ENCODE measurements at regions not wholly inside any gene's neighbourhood (a gene's known extent, or its start where the extent isn't known, plus 50 kb on each side); places are given as distances from the start of the nearest gene placed in this dataset.

GRCh38 chr20:48392407-48393310 lies 435.1 kb downstream of the PREX1 start:
- no peak for TF ChIP-seq POLR2A (IDR thresholded peaks at IDR 0.05)
- TF ChIP-seq CTCF (IDR thresholded peaks at IDR 0.05) = no peak

Data from right lobe of liver (tissue), 4 donors.